ENCODE measurements at regions not wholly inside any gene's neighbourhood (a gene's known extent, or its start where the extent isn't known, plus 50 kb on each side); places are given as distances from the start of the nearest gene placed in this dataset.

GRCh38 chr4:136186650-136187049, 1345.6 kb downstream of the PCDH18 start:
- TF ChIP-seq EZH2 (IDR thresholded peaks at IDR 0.05; ENCODE audit: low read length, missing control alignments) (no peak), CTCF (conservative IDR thresholded peaks at IDR 0.05 in 1 of 2, IDR thresholded peaks at IDR 0.05 in 1 of 2; ENCODE audit: low read depth in 1 of 2, low read length in 2 of 2) (no peak)

Data from fibroblast of lung (primary cell).